H1 (cell line): ENCODE measurements at regions not wholly inside any gene's neighbourhood (a gene's known extent, or its start where the extent isn't known, plus 50 kb on each side); places are given as distances from the start of the nearest gene placed in this dataset.

Experiments
- CTCF ChIA-PET: fragments of 300-600 bp; sonication (Branson Sonifier 250); formaldehyde crosslinking; loops from one replicate; lab custom pipeline; 2021; ENCODE audit not compliant: partially characterized antibody; lab: Charles Lee
- POLR2A ChIA-PET: fragments of 300-600 bp; sonication (Branson Sonifier 250); formaldehyde crosslinking; loops from one replicate; lab custom pipeline; 2021; ENCODE audit warnings: inconsistent platforms; ENCODE audit not compliant: partially characterized antibody; lab: Charles Lee
- DNase-seq, 2 experiments: peaks; one replicate each; pipeline versions ENCODE4 v3.0.0 to v3.0.0-alpha.2; 2010 to 2022; ENCODE audit warnings: low spot score in 2 of 2, low read depth in 1 of 2, mixed read lengths in 1 of 2
- FAIRE-seq: peaks from 2 replicates; lab custom pipeline; 2011; peaks lifted over from hg19 to GRCh38; lab: Jason Lieb, UNC
- H2AFZ ChIP-seq: 2 replicates; pipeline ENCODE4 v1.8.1; 2012; ENCODE audit warnings: low read length, inconsistent platforms
- H2AK5ac ChIP-seq: 2 replicates; pipeline ENCODE4 v1.6.1; 2013; ENCODE audit warnings: low read depth, low read length
- H2BK120ac ChIP-seq: replicated peaks from 2 replicates; pipeline ENCODE3; 2013; ENCODE audit warnings: low read depth, low read length, inconsistent platforms
- H2BK12ac ChIP-seq: 2 replicates; pipeline ENCODE4 v1.6.1; 2013; ENCODE audit warnings: low read depth, low read length
- H2BK15ac ChIP-seq: 2 replicates; pipeline ENCODE4 v1.6.1; 2013; ENCODE audit warnings: low read length
- H2BK20ac ChIP-seq: 2 replicates; pipeline ENCODE4 v1.6.1; 2013; ENCODE audit warnings: low read length
- H2BK5ac ChIP-seq: 2 replicates; pipeline ENCODE4 v1.6.1; 2013; ENCODE audit warnings: low read depth, low read length
- H3K14ac ChIP-seq: 2 replicates; pipeline ENCODE4 v1.6.1; 2013; ENCODE audit warnings: inconsistent platforms; ENCODE audit not compliant: insufficient read length
- H3K18ac ChIP-seq: 2 replicates; pipeline ENCODE4 v1.6.1; 2013; ENCODE audit warnings: low read length; ENCODE audit errors: extremely low read depth
- H3K23ac ChIP-seq: 2 replicates; pipeline ENCODE4 v1.6.1; 2013; ENCODE audit warnings: inconsistent platforms; ENCODE audit not compliant: insufficient read length
- H3K23me2 ChIP-seq: 2 replicates; pipeline ENCODE4 v1.6.1; 2013; ENCODE audit warnings: low read depth, low read length
- H3K27ac ChIP-seq: 2 replicates; pipeline ENCODE4 v1.6.1; 2011; ENCODE audit warnings: low read depth, low read length, inconsistent platforms
- H3K27me3 ChIP-seq, 4 experiments: replicated peaks in 1 of 4; 1 replicate in 1 of 4; 2 replicates in 3 of 4; pipeline versions ENCODE4 v1.6.1 to v1.8.1; 2011 to 2013; ENCODE audit warnings: low read length in 3 of 4, mild to moderate bottlenecking in 3 of 4, inconsistent platforms in 2 of 4, mixed read lengths in 2 of 4, moderate library complexity in 1 of 4; ENCODE audit not compliant: control insufficient read depth in 3 of 4, insufficient read depth in 3 of 4; ENCODE audit errors: extremely low read depth in 1 of 4
- H3K36me3 ChIP-seq, 4 experiments: 2 replicates each; pipeline versions ENCODE4 v1.6.1 to v1.8.1; 2011 to 2013; ENCODE audit warnings: mild to moderate bottlenecking in 4 of 4, low read length in 3 of 4, moderate library complexity in 2 of 4, control low read depth in 1 of 4, inconsistent platforms in 1 of 4; ENCODE audit not compliant: insufficient read depth in 4 of 4, control insufficient read depth in 2 of 4
- H3K4ac ChIP-seq: replicated peaks from 2 replicates; pipeline ENCODE3; 2013; ENCODE audit warnings: low read length, low read depth, mixed read lengths, inconsistent platforms; ENCODE audit not compliant: insufficient read length
- H3K4me1 ChIP-seq, 4 experiments: replicated peaks in 1 of 4; 1 replicate in 1 of 4; 2 replicates in 3 of 4; pipeline versions ENCODE4 v1.6.1 to v1.8.1; 2011 to 2013; ENCODE audit warnings: low read length in 3 of 4, inconsistent platforms in 2 of 4, mixed read lengths in 1 of 4; ENCODE audit not compliant: insufficient read depth in 4 of 4, control insufficient read depth in 3 of 4
- H3K4me2 ChIP-seq, 2 experiments: 2 replicates each; pipeline versions ENCODE4 v1.6.1 to v1.8.1; 2011 to 2013; ENCODE audit warnings: low read depth in 2 of 2, low read length in 2 of 2, control low read depth in 1 of 2, inconsistent platforms in 1 of 2, mild to moderate bottlenecking in 1 of 2; ENCODE audit not compliant: insufficient read depth in 1 of 2
- H3K4me3 ChIP-seq, 4 experiments: fragments of 200-600, 300-600 bp in 1 of 4; sonication (generic), shearing (Covaris generic), sonication (Bioruptor Twin) in 1 of 4; 2 replicates each; pipeline versions ENCODE4 v1.5.1 to v1.8.1; 2011 to 2016; ENCODE audit warnings: low read length in 4 of 4, low read depth in 3 of 4, control low read depth in 2 of 4, inconsistent platforms in 2 of 4, mild to moderate bottlenecking in 2 of 4, mixed read lengths in 1 of 4, moderate library complexity in 1 of 4; ENCODE audit not compliant: insufficient read depth in 2 of 4; ENCODE audit errors: extremely low read depth in 1 of 4
- H3K56ac ChIP-seq: replicated peaks from 2 replicates; pipeline ENCODE3; 2013; ENCODE audit warnings: low read depth, mild to moderate bottlenecking, mixed read lengths, low read length, inconsistent platforms; ENCODE audit not compliant: insufficient read length
- H3K79me1 ChIP-seq: 2 replicates; pipeline ENCODE4 v1.6.1; 2013; ENCODE audit warnings: low read depth, low read length, control low read depth
- H3K79me2 ChIP-seq, 2 experiments: 2 replicates each; pipeline versions ENCODE4 v1.6.1 to v1.8.1; 2012 to 2013; ENCODE audit warnings: low read length in 2 of 2, mild to moderate bottlenecking in 2 of 2, inconsistent platforms in 1 of 2; ENCODE audit not compliant: insufficient read depth in 2 of 2, control insufficient read depth in 1 of 2
- H3K9ac ChIP-seq, 4 experiments: replicated peaks in 1 of 4; 1 replicate in 1 of 4; 2 replicates in 3 of 4; pipeline versions ENCODE4 v1.6.1 to v1.8.1; 2011 to 2013; ENCODE audit warnings: low read depth in 3 of 4, low read length in 3 of 4, control low read depth in 2 of 4, mild to moderate bottlenecking in 2 of 4, moderate library complexity in 2 of 4, inconsistent platforms in 1 of 4; ENCODE audit errors: extremely low read depth in 1 of 4
- H3K9me3 ChIP-seq, 2 experiments: 2 replicates each; pipeline versions ENCODE4 v1.6.1 to v1.8.1; 2012 to 2013; ENCODE audit warnings: mild to moderate bottlenecking in 2 of 2, moderate library complexity in 2 of 2, control low read depth in 1 of 2, inconsistent platforms in 1 of 2, low read depth in 1 of 2, low read length in 1 of 2, mixed read lengths in 1 of 2; ENCODE audit not compliant: insufficient read depth in 2 of 2
- H4K20me1 ChIP-seq, 2 experiments: replicated peaks in 1 of 2; 2 replicates each; pipeline versions ENCODE3 to v1.8.1; 2011 to 2013; ENCODE audit warnings: inconsistent platforms in 2 of 2, low read length in 2 of 2, mild to moderate bottlenecking in 1 of 2; ENCODE audit not compliant: insufficient read depth in 2 of 2, control insufficient read depth in 1 of 2
- H4K5ac ChIP-seq: 2 replicates; pipeline ENCODE4 v1.6.1; 2013; ENCODE audit warnings: low read length, low read depth, mixed read lengths, inconsistent platforms; ENCODE audit not compliant: insufficient read length
- H4K8ac ChIP-seq: 2 replicates; pipeline ENCODE4 v1.8.0; 2013; ENCODE audit warnings: mild to moderate bottlenecking, moderate library complexity, low read length, inconsistent platforms; ENCODE audit not compliant: insufficient read depth; ENCODE audit errors: extremely low read depth
- H4K91ac ChIP-seq: replicated peaks from 2 replicates; pipeline ENCODE3; 2013; ENCODE audit warnings: low read length, mixed read lengths, inconsistent platforms; ENCODE audit not compliant: insufficient read length
- JUND ChIP-seq: IDR thresholded peaks from 2 replicates; pipeline ENCODE4 v1.6.1; 2011; ENCODE audit warnings: mild to moderate bottlenecking, improper control_type of control experiment, low read length
- RNF2 ChIP-seq: fragments of 200-900, 300-1000 bp; sonication (generic); IDR thresholded peaks from 2 replicates; pipeline ENCODE4 v1.7.1; 2016; ENCODE audit warnings: borderline replicate concordance, low read depth, mild to moderate bottlenecking, antibody characterized with exemption, low read length; ENCODE audit not compliant: poor library complexity, severe bottlenecking; ENCODE audit errors: missing control alignments
- WGBS, 2 experiments: shearing (Covaris generic) in 1 of 2; methylation state at CpG; one replicate each; pipeline versions ENCODE4 v1.1.6 to v1.1.7; 2013 to 2015; ENCODE audit warnings: low lambda C conversion rate in 2 of 2, mixed read lengths in 2 of 2, inconsistent platforms in 1 of 2, low coverage in 1 of 2, missing lambda C conversion rate in 1 of 2; ENCODE audit not compliant: insufficient replicate concordance in 2 of 2, insufficient coverage in 1 of 2, insufficient read length in 1 of 2; ENCODE audit errors: extremely low coverage in 1 of 2, missing lambda C conversion rate in 1 of 2; 5-methylcytosine and 5-hydroxymethylcytosine counted together

DNA sequence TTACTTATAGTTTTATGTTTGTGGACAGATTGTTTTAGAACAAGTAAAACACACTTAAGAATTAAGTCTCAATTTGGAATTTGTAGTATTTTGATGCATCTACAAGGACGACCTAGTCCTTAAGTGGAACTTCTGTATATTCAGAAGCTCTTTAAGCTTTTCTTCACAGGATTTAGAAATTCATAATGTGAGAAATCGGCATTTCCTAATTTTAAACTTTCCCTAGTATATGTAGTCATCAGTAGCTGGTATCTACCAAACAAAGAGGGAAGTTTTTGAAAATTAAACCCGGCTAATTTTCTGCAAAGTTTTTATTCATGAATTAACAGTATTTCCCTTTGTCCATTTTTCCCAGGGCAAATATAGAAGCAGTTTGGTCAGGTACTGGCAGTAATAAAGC lies 203.6 kb downstream of the CDRT15L2 start:
- H2BK15ac ChIP-seq, result no peak overlapping the region
- H3K4me1 ChIP-seq, result no peaks in the 10 kb centered on the region
- H4K20me1 ChIP-seq, result no peaks in the 10 kb centered on the region
- no peak overlapping the region for H2AFZ ChIP-seq
- H3K4ac ChIP-seq, result no peak overlapping the region
- no peak overlapping the region for H3K56ac ChIP-seq
- CTCF ChIA-PET, result interaction anchor here (1.0 to 3.6 kb wide), 3 partner anchors 9 to 18 kb away, joined by 3 to 13 read pairs (median 4); no protein-coding TSS in a partner anchor
- H4K91ac ChIP-seq, result no peak overlapping the region
- H3K9ac ChIP-seq, result no peak overlapping the region
- no peak overlapping the region for H2BK5ac ChIP-seq
- no peak overlapping the region for H3K4me2 ChIP-seq
- H3K9me3 ChIP-seq, result no peaks in the 10 kb centered on the region
- H3K27ac ChIP-seq, result no peak overlapping the region
- no peak overlapping the region for H4K8ac ChIP-seq
- H3K18ac ChIP-seq, result no peak overlapping the region
- 0 out of 2 replicates have a peak, but pooled peaks cover 1% of the 10 kb centered on the region for H3K23me2 ChIP-seq
- no peak overlapping the region for H3K14ac ChIP-seq
- no peak overlapping the region for H3K23ac ChIP-seq
- H3K27me3 ChIP-seq, result no peaks in the 10 kb centered on the region
- WGBS, 2 experiments, result 89% methylated on average over 3 of the region's 3 CpGs; no CpG with 5 or more reads in 1 of the 2 experiments
- DNase-seq (no peak), FAIRE-seq (no peak)
- H2AK5ac ChIP-seq, result no peak overlapping the region
- no peaks in the 10 kb centered on the region for H3K79me1 ChIP-seq
- H2BK12ac ChIP-seq, result no peak overlapping the region
- H2BK20ac ChIP-seq, result no peak overlapping the region
- no peaks in the 10 kb centered on the region for H3K79me2 ChIP-seq
- POLR2A ChIA-PET, result no interaction called here
- H3K36me3 ChIP-seq, result no peaks in the 10 kb centered on the region
- no peak overlapping the region for H3K4me3 ChIP-seq
- H4K5ac ChIP-seq, result no peak overlapping the region
- H2BK120ac ChIP-seq, result no peak overlapping the region
- no peak for TF ChIP-seq RNF2
- TF ChIP-seq JUND, result no peak
